Hematopoietic multipotent progenitor cell treated with erythropoietin and hydrocortisone succinate and interleukin-3 and kit ligand, for 4 days (in vitro differentiated cells): ENCODE measurements at regions not wholly inside any gene's neighbourhood (a gene's known extent, or its start where the extent isn't known, plus 50 kb on each side); places are given as distances from the start of the nearest gene placed in this dataset.
A peak's percentile ranks its signal among the peaks of the same experiment; 100 is the strongest.

Experiments
- DNase-seq: peaks from one replicate; pipeline ENCODE4 v3.0.0-alpha.2; 2015

DNA sequence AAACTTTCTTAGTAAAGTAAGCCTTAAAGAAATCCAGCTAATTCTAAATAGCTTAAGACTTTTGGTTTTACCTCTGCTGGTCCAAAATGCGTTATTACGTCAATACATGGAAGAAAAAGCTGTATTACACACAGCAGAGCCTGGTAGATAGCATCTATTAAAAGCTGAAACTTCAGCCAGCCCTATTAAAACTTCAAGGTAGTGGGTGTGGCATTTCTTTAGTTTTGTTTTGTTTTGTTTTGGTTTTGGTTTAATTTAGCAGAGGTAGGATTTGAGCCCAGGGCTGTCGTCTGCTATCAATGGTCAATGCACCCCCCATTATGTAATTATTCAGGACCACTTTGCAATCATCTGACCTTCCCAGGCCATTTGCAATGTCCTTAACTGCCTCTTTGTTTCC lies 318.4 kb upstream of the MAF start:
- no peak for DNase-seq

- DNase-seq: no peak
Observed at GRCh38 chr16:79915761-79916160, 315.2 kb upstream of the MAF start.

DNA sequence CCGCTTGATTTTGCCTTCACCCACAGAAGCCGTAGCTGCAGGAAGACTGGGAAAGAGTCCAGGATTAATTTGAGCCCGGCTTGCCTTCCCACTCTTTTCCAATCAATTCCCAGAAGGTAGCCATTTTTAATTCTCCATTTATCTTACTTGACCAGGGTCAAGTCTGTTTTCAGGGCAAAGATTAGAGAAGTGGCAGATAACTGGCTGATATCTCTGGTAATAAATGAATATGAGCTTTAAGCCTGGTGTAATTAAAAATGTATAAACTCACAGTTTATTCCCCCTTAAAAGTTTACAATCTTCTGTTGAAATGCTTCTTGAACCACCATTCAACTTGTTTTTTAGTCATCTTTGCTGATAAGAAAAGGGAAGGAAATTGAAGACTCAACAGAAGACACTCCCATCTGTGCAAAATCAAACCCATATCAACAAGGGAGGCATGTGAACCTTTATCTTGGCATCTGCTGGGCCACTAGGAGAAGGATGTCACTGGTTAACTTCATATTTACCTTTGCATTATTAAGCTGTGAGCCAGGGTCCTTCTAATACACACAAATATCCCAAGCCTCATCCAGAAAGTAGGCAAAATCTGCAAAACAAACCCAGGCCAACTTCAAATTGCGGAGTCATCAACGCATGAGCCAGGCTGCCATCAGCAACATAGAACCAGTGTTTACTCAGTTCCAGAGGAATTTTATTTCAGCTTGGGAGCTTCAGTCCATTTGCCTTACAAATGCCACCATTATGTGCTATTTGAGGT lies 314.6 kb upstream of the MAF start:
- peak; percentile 39 for DNase-seq

DNA sequence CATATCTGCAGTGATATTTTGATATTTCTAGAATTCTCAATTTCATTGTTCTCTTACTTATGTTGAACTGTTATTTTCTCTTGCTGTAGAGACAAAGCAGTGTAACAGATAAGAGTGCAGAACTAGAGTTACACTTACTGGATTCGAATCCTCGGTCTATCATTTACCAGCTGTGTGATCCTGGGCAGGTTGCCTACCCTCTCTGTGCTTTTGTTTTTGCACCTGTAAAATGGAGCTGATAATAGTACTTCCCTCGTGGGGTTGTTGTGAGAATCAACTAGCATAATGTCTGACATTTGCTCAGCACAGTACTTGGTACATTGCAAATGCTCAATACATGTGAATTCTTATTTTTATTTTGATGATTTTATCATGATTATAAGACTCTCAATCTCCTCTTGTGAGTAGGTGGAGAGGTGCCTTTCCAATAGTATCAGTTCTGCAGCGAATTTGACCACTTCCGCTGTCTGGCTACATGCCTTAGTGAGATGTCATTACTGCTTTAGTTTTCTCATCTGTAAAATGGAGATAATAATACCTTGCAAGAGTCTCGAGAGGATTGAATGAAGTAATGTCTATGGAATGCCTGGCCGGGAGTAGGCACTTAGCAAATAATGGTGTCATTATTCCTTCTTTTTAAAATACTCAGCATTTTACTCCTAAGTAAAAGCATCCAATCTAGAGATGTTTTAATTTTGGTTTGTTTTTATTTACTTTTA lies 312.2 kb upstream of the MAF start:
- no peak for DNase-seq

- no peak for DNase-seq
Observed at GRCh38 chr16:79911660-79912059, 311.1 kb upstream of the MAF start.

- no peak for DNase-seq
Observed at GRCh38 chr16:79909571-79909970, 309.0 kb upstream of the MAF start.

DNA sequence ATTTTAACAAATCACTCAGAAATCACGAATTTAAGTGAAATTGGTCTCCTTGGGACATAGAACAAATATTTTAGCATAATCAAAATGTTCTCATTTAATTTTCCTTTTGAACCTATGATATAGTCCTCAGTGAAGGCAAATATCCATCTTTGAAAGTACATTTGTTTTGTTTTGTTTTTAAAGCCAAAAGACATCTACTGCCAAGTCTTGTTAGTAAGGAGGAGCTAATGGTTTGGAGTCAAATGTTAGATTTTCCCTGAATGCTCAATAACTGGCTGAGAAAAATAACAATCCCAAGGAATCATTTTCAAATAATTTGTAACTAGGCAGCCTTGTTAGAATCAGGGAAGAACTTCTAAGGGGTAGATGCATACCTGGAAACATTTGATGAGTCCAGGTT lies 302.9 kb upstream of the MAF start:
- no peak for DNase-seq

DNA sequence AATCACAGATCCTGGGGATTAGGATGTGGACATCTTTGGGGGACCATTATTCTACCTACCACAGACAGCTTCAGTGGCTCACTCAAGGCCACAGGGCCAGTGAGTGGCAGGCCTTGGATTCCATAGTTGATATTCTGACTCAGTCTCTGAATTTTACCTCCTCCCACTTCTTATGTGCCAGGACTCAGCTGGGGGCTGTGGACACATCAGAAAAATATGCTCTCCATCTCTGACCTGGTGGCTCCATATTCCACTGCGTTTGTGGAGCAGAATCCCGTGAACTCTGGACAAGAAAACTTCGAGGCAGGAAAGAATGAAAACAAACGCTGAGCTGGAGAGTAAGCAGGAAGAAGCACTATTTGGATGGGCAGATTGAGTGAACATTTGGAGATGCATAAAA lies 301.8 kb upstream of the MAF start:
- no peak for DNase-seq

GRCh38 chr16:79901522-79901921 lies 301.0 kb upstream of the MAF start:
- DNase-seq: no peak

- no peak for DNase-seq
Observed at GRCh38 chr16:79899716-79900115, 299.2 kb upstream of the MAF start.

DNA sequence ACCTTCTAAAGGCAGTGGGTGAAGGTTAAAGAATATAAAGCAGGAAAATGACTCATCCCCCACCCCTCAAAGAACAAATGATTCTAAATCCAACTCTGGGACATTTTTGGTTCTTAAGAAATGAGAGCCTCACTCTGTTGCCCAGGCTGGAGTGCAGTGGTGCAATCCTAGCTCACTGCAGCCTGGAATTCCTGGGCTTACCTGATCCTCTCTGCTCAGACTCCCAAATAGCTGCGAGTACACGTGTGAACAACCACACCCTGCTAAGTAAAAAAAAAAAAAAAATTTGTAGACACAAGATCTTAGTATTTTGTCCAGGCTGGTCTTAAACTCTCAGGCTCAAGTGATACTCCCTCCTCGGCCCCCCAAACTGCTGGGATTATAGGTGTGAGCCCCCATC lies 298.8 kb upstream of the MAF start:
- no peak for DNase-seq

DNA sequence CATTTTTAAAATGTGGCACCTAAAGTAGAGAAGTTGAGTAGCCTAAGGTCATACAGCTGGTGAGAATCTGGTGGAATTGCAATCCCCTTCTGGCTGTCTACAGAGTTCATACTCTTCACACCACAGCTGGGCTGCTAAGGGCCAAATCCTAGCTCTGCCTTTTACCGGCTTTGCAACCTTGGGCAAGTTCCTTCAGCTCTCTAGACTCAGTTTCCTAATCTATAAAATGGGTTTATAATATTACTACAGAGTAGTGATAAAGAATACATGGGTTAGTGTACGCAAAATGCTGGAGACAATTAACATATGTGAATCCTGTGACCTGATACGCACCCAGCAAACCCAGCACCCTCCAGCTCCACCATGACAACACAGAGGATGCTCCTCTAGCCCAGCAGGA lies 298.2 kb upstream of the MAF start:
- no peak for DNase-seq

GRCh38 chr16:79897453-79898146 lies 297.1 kb upstream of the MAF start:
- peak; percentile 19 for DNase-seq

GRCh38 chr16:79897104-79897452 lies 296.5 kb upstream of the MAF start:
- DNase-seq: no peak

DNA sequence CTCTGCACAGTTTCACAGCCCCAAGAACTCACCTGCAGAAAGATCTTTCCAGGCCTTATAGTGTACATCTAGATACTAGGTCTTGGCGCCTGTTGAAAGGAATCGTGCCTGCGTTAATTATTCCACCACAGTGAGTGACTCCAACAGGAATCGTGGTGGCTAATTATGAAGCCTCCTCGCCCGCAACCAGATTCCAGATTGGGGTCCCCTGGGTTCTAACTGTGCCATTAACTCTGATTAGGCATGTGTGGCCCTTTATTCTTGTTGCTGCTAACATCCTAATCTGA lies 295.3 kb upstream of the MAF start:
- no peak for DNase-seq

- no peak for DNase-seq
Observed at GRCh38 chr16:79895053-79895916, 294.7 kb upstream of the MAF start.

DNA sequence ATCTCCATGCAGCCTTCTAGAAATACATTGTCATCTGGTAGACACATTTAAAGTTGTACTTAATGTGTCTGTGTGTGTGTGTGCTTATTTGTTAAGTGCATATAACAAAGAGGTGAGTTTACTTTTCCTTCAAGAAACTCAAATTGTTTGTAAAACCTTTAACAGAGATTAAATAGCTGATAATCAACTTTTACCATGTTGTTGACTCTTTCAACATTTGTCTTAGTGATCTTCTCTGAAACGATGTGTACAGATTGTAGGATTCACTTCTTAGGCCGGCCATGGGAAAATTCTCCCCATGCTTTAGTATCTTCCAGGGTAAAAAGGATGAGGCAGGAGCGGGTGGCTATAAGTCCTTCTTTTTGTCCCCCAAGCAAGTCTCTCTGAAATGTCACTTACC lies 292.9 kb upstream of the MAF start:
- no peak for DNase-seq

DNA sequence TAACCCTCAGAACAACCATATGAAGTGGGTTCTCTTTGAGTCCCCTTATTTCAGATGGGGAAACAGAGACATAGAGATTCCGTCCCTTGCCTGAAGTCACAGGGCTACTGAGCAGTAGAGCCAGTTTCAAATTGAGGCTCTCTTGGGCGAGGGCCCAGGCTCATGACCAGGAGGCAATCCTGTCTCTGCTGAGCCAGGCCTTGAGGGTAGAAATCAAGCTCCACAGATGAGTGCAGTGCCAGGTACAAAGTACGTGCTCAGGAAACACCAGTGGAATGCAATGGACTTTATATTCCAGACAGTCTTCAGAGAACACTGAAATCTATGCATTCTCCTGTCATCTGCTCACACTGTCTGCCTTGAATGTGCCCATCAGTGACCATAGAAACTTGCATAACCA lies 291.7 kb upstream of the MAF start:
- DNase-seq: no peak

DNA sequence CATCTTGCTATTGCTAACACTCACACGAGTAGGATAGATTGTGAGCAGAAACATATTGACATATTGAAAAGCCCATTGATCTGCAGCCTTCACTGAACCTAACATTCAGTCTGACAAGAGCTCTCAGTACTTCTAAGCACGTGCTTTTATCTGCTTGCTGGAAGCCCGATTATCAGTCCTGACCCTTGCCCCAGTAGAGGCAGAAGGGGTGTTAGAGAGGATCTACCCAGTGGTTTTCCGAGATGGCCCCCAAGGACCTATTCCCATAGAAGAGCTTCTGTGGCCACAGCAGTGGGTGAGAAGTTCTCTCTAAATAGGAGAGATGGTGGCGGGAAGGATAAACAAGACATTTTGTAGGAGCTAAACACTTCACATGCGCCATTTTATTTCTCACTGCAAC lies 290.9 kb upstream of the MAF start:
- DNase-seq: no peak

DNA sequence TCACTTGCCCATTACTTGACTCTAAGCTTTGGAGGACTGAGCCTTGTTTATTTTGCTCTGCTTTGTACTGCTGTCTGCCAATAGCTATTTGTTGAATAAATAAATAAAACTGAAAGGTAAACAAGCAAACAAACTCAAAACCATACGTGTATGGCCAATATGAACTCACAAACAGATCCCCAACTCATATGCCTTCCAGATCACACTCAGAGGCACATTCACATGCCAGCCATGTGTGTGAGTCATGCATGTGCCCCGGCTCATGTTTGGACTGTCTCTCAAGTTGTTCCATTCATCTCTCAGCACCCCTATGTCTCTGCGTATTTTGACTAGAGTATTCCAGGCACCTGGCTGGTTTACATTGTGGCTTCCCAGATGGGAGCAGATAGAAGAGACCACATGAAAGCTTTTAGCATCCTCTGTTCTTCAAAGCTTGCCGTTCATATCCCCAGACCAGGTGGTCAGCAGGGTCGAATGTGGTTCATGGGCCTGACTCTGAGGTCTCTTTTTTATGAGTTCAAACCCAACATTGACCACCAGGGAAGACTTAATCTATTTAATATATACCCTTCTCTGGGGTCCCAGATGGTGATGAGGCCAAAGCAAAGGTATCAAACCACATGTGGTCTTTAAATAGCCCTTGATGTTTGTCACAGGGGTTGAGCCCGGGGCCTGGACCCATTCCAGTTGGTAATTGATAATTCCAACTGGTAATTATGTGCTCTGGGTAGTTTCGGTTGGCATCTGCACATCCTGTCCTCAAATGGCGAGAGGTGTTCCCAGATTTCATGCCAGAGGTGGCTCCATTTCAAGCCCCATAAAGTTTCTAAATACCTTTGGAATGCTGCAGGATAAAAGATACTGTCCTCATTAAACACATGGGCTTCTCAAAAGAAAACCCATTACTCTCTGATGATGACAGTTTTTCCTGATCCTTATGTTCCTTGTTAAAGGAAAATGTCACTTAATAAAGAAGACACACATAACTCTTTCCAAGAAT lies 287.3 kb upstream of the MAF start:
- no peak for DNase-seq

- no peak for DNase-seq
Observed at GRCh38 chr16:79885320-79885719, 284.8 kb upstream of the MAF start.

- DNase-seq: no peak
Observed at GRCh38 chr16:79883494-79883893, 283.0 kb upstream of the MAF start.
